Gastrocnemius medialis (tissue), 4 donors: ENCODE measurements at regions not wholly inside any gene's neighbourhood (a gene's known extent, or its start where the extent isn't known, plus 50 kb on each side); places are given as distances from the start of the nearest gene placed in this dataset.

Experiments
- ATAC-seq, 2 donors: fragments of 150-250 bp; one replicate each; pipeline ENCODE4 v1.9.1; 2016
- DNase-seq, 2 donors: peaks; one replicate each; pipeline ENCODE4 v3.0.0-alpha.2; 2019
- H3K27ac ChIP-seq, 4 donors: fragments of 200-600 bp; sonication (generic); 1 replicate in 1 of 4; 2 replicates in 3 of 4; pipeline ENCODE4 v1.5.1; 2016 to 2018; ENCODE audit warnings: mild to moderate bottlenecking in 2 of 4, moderate library complexity in 1 of 4
- H3K27me3 ChIP-seq, 3 donors: fragments of 200-600 bp; sonication (generic) in 2 of 3; 1 replicate in 1 of 3; 2 replicates in 2 of 3; pipeline versions ENCODE4 v1.5.1 to v1.6.0; 2016 to 2019; ENCODE audit warnings: mild to moderate bottlenecking in 1 of 3, moderate library complexity in 1 of 3
- H3K36me3 ChIP-seq, 2 donors: fragments of 200-600 bp; sonication (generic) in 1 of 2; one replicate each; pipeline ENCODE4 v1.5.1; 2017 to 2018
- H3K4me1 ChIP-seq, 2 donors: fragments of 200-600 bp; sonication (generic) in 1 of 2; one replicate each; pipeline ENCODE4 v1.5.1; 2016 to 2017; ENCODE audit warnings: mild to moderate bottlenecking in 2 of 2
- H3K4me3 ChIP-seq, 4 donors: fragments of 200-600 bp; sonication (generic) in 3 of 4; 1 replicate in 1 of 4; 2 replicates in 3 of 4; pipeline ENCODE4 v1.5.1; 2016 to 2019; ENCODE audit warnings: mild to moderate bottlenecking in 2 of 4
- H3K9me3 ChIP-seq, 3 donors: fragments of 200-600 bp; sonication (generic) in 2 of 3; 1 replicate in 1 of 3; 2 replicates in 2 of 3; pipeline ENCODE4 v1.5.1; 2016 to 2019
- CTCF ChIP-seq, 5 experiments: fragments of 450-650 bp in 3 of 5; fragments of 200-600 bp in 2 of 5; sonication (generic) in 2 of 5; IDR thresholded peaks in 4 of 5; conservative IDR thresholded peaks in 1 of 5; 1 replicate in 4 of 5; 2 replicates in 1 of 5; pipeline ENCODE4 v1.5.1; 2016 to 2019; ENCODE audit warnings: antibody characterized with exemption in 5 of 5, mild to moderate bottlenecking in 3 of 5, moderate library complexity in 3 of 5
- POLR2A ChIP-seq, 2 donors: fragments of 450-650 bp; IDR thresholded peaks; one replicate each; pipeline ENCODE4 v1.6.1; 2017; ENCODE audit warnings: antibody characterized with exemption in 2 of 2, mild to moderate bottlenecking in 2 of 2, moderate library complexity in 2 of 2
- in situ Hi-C, 4 donors: fragments of 200-750 bp; cut with MboI; loops; one replicate each; pipeline versions ENCODE4 v1.15.0 to v1.8.0; 2017; ENCODE audit warnings: low sequenced_read_pairs in 4 of 4
- intact Hi-C: fragments of 100-400 bp; cut with DNase I; formaldehyde crosslinking; loops from one replicate; pipeline ENCODE4 v1.15.1; 2023; ENCODE audit warnings: low total_unique reads

GRCh38 chr6:1179571-1180459 is 132.1 kb upstream of the FOXQ1 start:
- no peaks in the 10 kb centered on the region for H3K4me1 ChIP-seq
- H3K9me3 ChIP-seq = no peaks in the 10 kb centered on the region
- TF ChIP-seq CTCF (IDR thresholded peaks at IDR 0.05 in 4 of 5, conservative IDR thresholded peaks at IDR 0.05 in 1 of 5) = no peak
- no peak for TF ChIP-seq POLR2A (IDR thresholded peaks at IDR 0.05)
- DNase-seq (no peak), ATAC-seq (no peak)
- intact Hi-C loops = no loop called here
- in situ Hi-C loops = no loop called here
- no peak overlapping the region for H3K4me3 ChIP-seq
- H3K36me3 ChIP-seq = no peaks in the 10 kb centered on the region
- H3K27me3 ChIP-seq = no peaks in the 10 kb centered on the region
- H3K27ac ChIP-seq = no peak overlapping the region

- in situ Hi-C loops = no loop called here
- TF ChIP-seq POLR2A (IDR thresholded peaks at IDR 0.05) = no peak
These were observed 133.3 kb upstream of the FOXQ1 start for GRCh38 chr6:1178590-1178989.

GRCh38 chr6:1176567-1176966 is 135.3 kb upstream of the FOXQ1 start:
- in situ Hi-C loops (no loop called here), intact Hi-C loops (no loop called here)
- no peak for TF ChIP-seq POLR2A (IDR thresholded peaks at IDR 0.05)
- TF ChIP-seq CTCF (IDR thresholded peaks at IDR 0.05 in 4 of 5, conservative IDR thresholded peaks at IDR 0.05 in 1 of 5) = no peak
- Histone ChIP-seq H3K4me3 (no peak overlapping the region), H3K36me3 (no peaks in the 10 kb centered on the region), H3K27me3 (no peaks in the 10 kb centered on the region), H3K9me3 (no peaks in the 10 kb centered on the region), H3K4me1 (no peaks in the 10 kb centered on the region), H3K27ac (no peak overlapping the region)
- no peak for ATAC-seq
- no peak for DNase-seq

More at GRCh38 chr6:1178590-1178989, 133.3 kb upstream of the FOXQ1 start:
- Histone ChIP-seq H3K4me3 (no peak overlapping the region), H3K27me3 (no peaks in the 10 kb centered on the region), H3K27ac (no peak overlapping the region), H3K9me3 (no peaks in the 10 kb centered on the region), H3K4me1 (no peaks in the 10 kb centered on the region), H3K36me3 (no peaks in the 10 kb centered on the region)
- no peak for DNase-seq
- no peak for ATAC-seq
- intact Hi-C loops = no loop called here

- no peaks in the 10 kb centered on the region for H3K36me3 ChIP-seq
- no peaks in the 10 kb centered on the region for H3K4me1 ChIP-seq
- in situ Hi-C loops = no loop called here
- H3K27me3 ChIP-seq = no peaks in the 10 kb centered on the region
- H3K9me3 ChIP-seq = no peaks in the 10 kb centered on the region
- no peak overlapping the region for H3K27ac ChIP-seq
- no peak for TF ChIP-seq POLR2A (IDR thresholded peaks at IDR 0.05)
- TF ChIP-seq CTCF (IDR thresholded peaks at IDR 0.05 in 4 of 5, conservative IDR thresholded peaks at IDR 0.05 in 1 of 5) = no peak
- intact Hi-C loops = no loop called here
- DNase-seq = no peak
- H3K4me3 ChIP-seq = no peak overlapping the region
- ATAC-seq = no peak
These were observed 136.0 kb upstream of the FOXQ1 start for GRCh38 chr6:1175877-1176276.

- DNase-seq (no peak), ATAC-seq (no peak)
- H3K4me1 ChIP-seq = no peaks in the 10 kb centered on the region
- no peaks in the 10 kb centered on the region for H3K27me3 ChIP-seq
- no peak overlapping the region for H3K27ac ChIP-seq
- no peaks in the 10 kb centered on the region for H3K36me3 ChIP-seq
- no peaks in the 10 kb centered on the region for H3K9me3 ChIP-seq
- no peak overlapping the region for H3K4me3 ChIP-seq
- no peak for TF ChIP-seq CTCF (IDR thresholded peaks at IDR 0.05 in 4 of 5, conservative IDR thresholded peaks at IDR 0.05 in 1 of 5)
- TF ChIP-seq POLR2A (IDR thresholded peaks at IDR 0.05) = no peak
- in situ Hi-C loops (no loop called here), intact Hi-C loops (no loop called here)
These were observed 141.1 kb upstream of the FOXQ1 start for GRCh38 chr6:1170794-1171193.
